ENCODE measurements at regions not wholly inside any gene's neighbourhood (a gene's known extent, or its start where the extent isn't known, plus 50 kb on each side); places are given as distances from the start of the nearest gene placed in this dataset.

DNA sequence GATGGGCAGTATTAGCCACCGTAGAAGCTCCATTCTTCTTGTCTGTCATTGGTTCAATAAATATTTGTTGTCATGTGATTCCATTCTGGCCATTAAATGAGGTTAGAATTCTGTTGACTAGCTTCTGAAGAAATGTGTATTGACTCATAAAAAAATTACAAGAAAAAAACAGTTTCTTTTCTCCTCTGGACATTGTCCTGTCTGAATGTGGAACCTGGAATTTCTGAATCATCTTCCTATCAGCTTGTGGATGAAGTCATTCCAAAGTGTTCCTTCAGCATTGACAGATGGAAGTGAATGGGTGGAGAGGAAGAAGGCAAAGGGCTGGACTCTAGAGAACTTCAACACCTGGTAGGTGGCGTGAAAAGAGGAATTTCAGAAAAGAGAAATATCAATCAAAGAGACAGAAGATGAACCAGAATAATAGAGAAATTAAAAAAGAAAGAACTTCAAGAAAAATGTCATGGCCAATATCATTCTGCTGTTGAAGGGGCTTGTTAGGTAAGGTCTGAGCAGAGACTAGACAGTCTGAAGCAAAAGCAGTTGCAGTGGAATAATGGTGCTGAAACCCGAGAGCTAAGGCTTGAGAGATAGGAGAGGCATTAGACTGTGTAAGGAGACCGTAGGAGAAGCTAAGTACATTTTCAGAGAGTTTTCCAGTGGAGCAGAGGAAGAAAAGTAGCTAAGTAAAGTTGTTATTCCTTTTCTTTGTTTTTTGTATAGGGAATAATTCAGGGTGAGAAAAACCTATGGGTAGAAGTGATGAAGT, 806.6 kb downstream of the SQOR start:
- H3K9me3 ChIP-seq (replicated peaks; ENCODE audit: control insufficient read depth, insufficient read depth, low read length): no peaks in the 10 kb centered on the region
- 21% methylated on average over 4 of the region's 4 CpGs for WGBS (ENCODE audit: insufficient coverage, insufficient replicate concordance, low lambda C conversion rate, missing lambda C conversion rate)
- ChIA-PET CTCF (no interaction called here), POLR2A (no interaction called here), RAD21 (ENCODE audit: unreplicated experiment) (interaction anchor here (0.9 kb wide), 1 partner anchor 62 kb away, joined by 3 read pairs; no protein-coding TSS in a partner anchor), SMC1A (ENCODE audit: uncharacterized antibody, unreplicated experiment) (no interaction called here)
- FAIRE-seq: no peak
- H2AFZ ChIP-seq (ENCODE audit: control insufficient read depth, low read depth, low read length): no peak overlapping the region
- H3K36me3 ChIP-seq (ENCODE audit: control insufficient read depth in 2 of 2, insufficient read depth in 2 of 2, low read length in 1 of 2): no peaks in the 10 kb centered on the region
- no peak overlapping the region for H3K4me2 ChIP-seq (ENCODE audit: control insufficient read depth, insufficient read depth)
- no TSS peak for BruUV-seq (replicated peaks)
- no peaks in the 10 kb centered on the region for H4K20me1 ChIP-seq (ENCODE audit: control insufficient read depth, insufficient read depth)
- no peaks in the 10 kb centered on the region for H3K27me3 ChIP-seq (replicated peaks in 1 of 2; ENCODE audit: control insufficient read depth in 2 of 2, insufficient read depth in 2 of 2, low read length in 1 of 2)
- H3K4me1 ChIP-seq (ENCODE audit: control insufficient read depth, insufficient read depth, low read length): no peaks in the 10 kb centered on the region
- no peak for DNase-seq (ENCODE audit: low read depth, low spot score)
- TF ChIP-seq CEBPB (IDR thresholded peaks at IDR 0.05; ENCODE audit: borderline replicate concordance in 1 of 2, low read depth in 2 of 2, low read length in 2 of 2): no peak
- no peak for TF ChIP-seq BRCA1 (IDR thresholded peaks at IDR 0.05; ENCODE audit: low read depth, low read length)
- no peak for TF ChIP-seq CREB1 (IDR thresholded peaks at IDR 0.05; ENCODE audit: low read depth)
- no peak for TF ChIP-seq MTA3 (IDR thresholded peaks at IDR 0.05; ENCODE audit: borderline replicate concordance, low read length)
- no peak for TF ChIP-seq DPF2 (IDR thresholded peaks at IDR 0.05)
- TF ChIP-seq TARDBP (IDR thresholded peaks at IDR 0.05; ENCODE audit: borderline replicate concordance): no peak
- no peak for TF ChIP-seq NR2F1 (conservative IDR thresholded peaks at IDR 0.05)
- TF ChIP-seq IKZF1 (conservative IDR thresholded peaks at IDR 0.05): no peak
- TF ChIP-seq ZBED1 (IDR thresholded peaks at IDR 0.05; ENCODE audit: borderline replicate concordance): no peak
- TF ChIP-seq TBL1XR1 (IDR thresholded peaks at IDR 0.05; ENCODE audit: low read depth, low read length): no peak
- no peak for TF ChIP-seq MXI1 (IDR thresholded peaks at IDR 0.05; ENCODE audit: low read depth, low read length)
- TF ChIP-seq, protein P1, sequence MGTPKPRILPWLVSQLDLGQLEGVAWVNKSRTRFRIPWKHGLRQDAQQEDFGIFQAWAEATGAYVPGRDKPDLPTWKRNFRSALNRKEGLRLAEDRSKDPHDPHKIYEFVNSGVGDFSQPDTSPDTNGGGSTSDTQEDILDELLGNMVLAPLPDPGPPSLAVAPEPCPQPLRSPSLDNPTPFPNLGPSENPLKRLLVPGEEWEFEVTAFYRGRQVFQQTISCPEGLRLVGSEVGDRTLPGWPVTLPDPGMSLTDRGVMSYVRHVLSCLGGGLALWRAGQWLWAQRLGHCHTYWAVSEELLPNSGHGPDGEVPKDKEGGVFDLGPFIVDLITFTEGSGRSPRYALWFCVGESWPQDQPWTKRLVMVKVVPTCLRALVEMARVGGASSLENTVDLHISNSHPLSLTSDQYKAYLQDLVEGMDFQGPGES (IDR thresholded peaks at IDR 0.05): no peak
- TF ChIP-seq, protein P2, sequence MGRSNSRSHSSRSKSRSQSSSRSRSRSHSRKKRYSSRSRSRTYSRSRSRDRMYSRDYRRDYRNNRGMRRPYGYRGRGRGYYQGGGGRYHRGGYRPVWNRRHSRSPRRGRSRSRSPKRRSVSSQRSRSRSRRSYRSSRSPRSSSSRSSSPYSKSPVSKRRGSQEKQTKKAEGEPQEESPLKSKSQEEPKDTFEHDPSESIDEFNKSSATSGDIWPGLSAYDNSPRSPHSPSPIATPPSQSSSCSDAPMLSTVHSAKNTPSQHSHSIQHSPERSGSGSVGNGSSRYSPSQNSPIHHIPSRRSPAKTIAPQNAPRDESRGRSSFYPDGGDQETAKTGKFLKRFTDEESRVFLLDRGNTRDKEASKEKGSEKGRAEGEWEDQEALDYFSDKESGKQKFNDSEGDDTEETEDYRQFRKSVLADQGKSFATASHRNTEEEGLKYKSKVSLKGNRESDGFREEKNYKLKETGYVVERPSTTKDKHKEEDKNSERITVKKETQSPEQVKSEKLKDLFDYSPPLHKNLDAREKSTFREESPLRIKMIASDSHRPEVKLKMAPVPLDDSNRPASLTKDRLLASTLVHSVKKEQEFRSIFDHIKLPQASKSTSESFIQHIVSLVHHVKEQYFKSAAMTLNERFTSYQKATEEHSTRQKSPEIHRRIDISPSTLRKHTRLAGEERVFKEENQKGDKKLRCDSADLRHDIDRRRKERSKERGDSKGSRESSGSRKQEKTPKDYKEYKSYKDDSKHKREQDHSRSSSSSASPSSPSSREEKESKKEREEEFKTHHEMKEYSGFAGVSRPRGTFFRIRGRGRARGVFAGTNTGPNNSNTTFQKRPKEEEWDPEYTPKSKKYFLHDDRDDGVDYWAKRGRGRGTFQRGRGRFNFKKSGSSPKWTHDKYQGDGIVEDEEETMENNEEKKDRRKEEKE (IDR thresholded peaks at IDR 0.05): no peak
- no peak for TF ChIP-seq BACH1 (IDR thresholded peaks at IDR 0.05; ENCODE audit: borderline replicate concordance)
- ATAC-seq: no peak
- H3K9ac ChIP-seq (ENCODE audit: control insufficient read depth, insufficient read depth, low read length): no peak overlapping the region
- no peaks in the 10 kb centered on the region for H3K79me2 ChIP-seq (ENCODE audit: control insufficient read depth, insufficient read depth, low read length)
- intact Hi-C loops (cut with micrococcal nuclease; ENCODE audit: unreplicated experiment) (no loop called here), in situ Hi-C loops (cut with MboI) (no loop called here)
- H3K27ac ChIP-seq (ENCODE audit: control insufficient read depth, insufficient read depth): no peak overlapping the region
- no peak overlapping the region for H3K4me3 ChIP-seq

Data from GM12878 (cell line).